Suprapubic skin (tissue), 4 donors: ENCODE measurements at regions not wholly inside any gene's neighbourhood (a gene's known extent, or its start where the extent isn't known, plus 50 kb on each side); places are given as distances from the start of the nearest gene placed in this dataset.

Experiments used
- DNase-seq, 2 donors: peaks; one replicate each; pipeline ENCODE4 v3.0.0-alpha.2; 2019; ENCODE audit warnings: low spot score in 2 of 2
- H3K27ac ChIP-seq: fragments of 200-600 bp; sonication (generic); one replicate; pipeline ENCODE4 v1.5.1; 2019
- H3K27me3 ChIP-seq: fragments of 200-600 bp; sonication (generic); one replicate; pipeline ENCODE4 v1.5.1; 2019
- H3K36me3 ChIP-seq: fragments of 200-600 bp; sonication (generic); one replicate; pipeline ENCODE4 v1.5.1; 2019
- H3K4me1 ChIP-seq: fragments of 200-600 bp; sonication (generic); one replicate; pipeline ENCODE4 v1.5.1; 2019
- H3K4me3 ChIP-seq: fragments of 200-600 bp; sonication (generic); one replicate; pipeline ENCODE4 v1.5.1; 2019; ENCODE audit warnings: mild to moderate bottlenecking
- H3K9me3 ChIP-seq: fragments of 200-600 bp; sonication (generic); one replicate; pipeline ENCODE4 v1.5.1; 2019
- EP300 ChIP-seq: sonication (generic); formaldehyde crosslinking; IDR thresholded peaks from one replicate; pipeline ENCODE4 v1.6.1; 2017; ENCODE audit warnings: antibody characterized with exemption
- POLR2A ChIP-seq, 2 donors: fragments of 450-650 bp; IDR thresholded peaks; one replicate each; pipeline ENCODE4 v1.6.1; 2017; ENCODE audit warnings: antibody characterized with exemption in 2 of 2, mild to moderate bottlenecking in 2 of 2, moderate library complexity in 2 of 2
- POLR2AphosphoS5 ChIP-seq, 3 donors: sonication (generic); formaldehyde crosslinking; IDR thresholded peaks; one replicate each; pipeline ENCODE4 v1.6.1; 2017; ENCODE audit warnings: antibody characterized with exemption in 3 of 3
- WGBS: methylation state at CpG from one replicate; pipeline ENCODE4 v1.1.5; 2018; 5-methylcytosine and 5-hydroxymethylcytosine counted together
- TF ChIP-seq, protein P1 (sequence below), 2 donors: fragments of 200-600 bp in 1 of 2; fragments of 450-650 bp in 1 of 2; sonication (generic) in 1 of 2; IDR thresholded peaks; one replicate each; pipeline ENCODE4 v1.5.1; 2016 to 2019; ENCODE audit warnings: antibody characterized with exemption in 2 of 2, mild to moderate bottlenecking in 1 of 2, moderate library complexity in 1 of 2

GRCh38 chr16:63337264-63337663 is 1301.0 kb upstream of the CDH8 start:
- H3K36me3 ChIP-seq = no peaks in the 10 kb centered on the region
- H3K27me3 ChIP-seq = no peaks in the 10 kb centered on the region
- 95% methylated on average over 1 of the region's 1 CpG for WGBS
- H3K9me3 ChIP-seq = peaks cover 5% of the 10 kb centered on the region
- H3K4me3 ChIP-seq = no peak overlapping the region
- no peaks in the 10 kb centered on the region for H3K4me1 ChIP-seq
- H3K27ac ChIP-seq = no peak overlapping the region
- no peak for TF ChIP-seq EP300
- no peak for TF ChIP-seq POLR2AphosphoS5 (IDR thresholded peaks at IDR 0.05)
- TF ChIP-seq, protein P1, sequence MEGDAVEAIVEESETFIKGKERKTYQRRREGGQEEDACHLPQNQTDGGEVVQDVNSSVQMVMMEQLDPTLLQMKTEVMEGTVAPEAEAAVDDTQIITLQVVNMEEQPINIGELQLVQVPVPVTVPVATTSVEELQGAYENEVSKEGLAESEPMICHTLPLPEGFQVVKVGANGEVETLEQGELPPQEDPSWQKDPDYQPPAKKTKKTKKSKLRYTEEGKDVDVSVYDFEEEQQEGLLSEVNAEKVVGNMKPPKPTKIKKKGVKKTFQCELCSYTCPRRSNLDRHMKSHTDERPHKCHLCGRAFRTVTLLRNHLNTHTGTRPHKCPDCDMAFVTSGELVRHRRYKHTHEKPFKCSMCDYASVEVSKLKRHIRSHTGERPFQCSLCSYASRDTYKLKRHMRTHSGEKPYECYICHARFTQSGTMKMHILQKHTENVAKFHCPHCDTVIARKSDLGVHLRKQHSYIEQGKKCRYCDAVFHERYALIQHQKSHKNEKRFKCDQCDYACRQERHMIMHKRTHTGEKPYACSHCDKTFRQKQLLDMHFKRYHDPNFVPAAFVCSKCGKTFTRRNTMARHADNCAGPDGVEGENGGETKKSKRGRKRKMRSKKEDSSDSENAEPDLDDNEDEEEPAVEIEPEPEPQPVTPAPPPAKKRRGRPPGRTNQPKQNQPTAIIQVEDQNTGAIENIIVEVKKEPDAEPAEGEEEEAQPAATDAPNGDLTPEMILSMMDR (IDR thresholded peaks at IDR 0.05) = no peak
- TF ChIP-seq POLR2A (IDR thresholded peaks at IDR 0.05) = no peak
- no peak for DNase-seq

GRCh38 chr16:63331111-63331510 is 1294.9 kb upstream of the CDH8 start:
- H3K9me3 ChIP-seq = no peaks in the 10 kb centered on the region
- no peak overlapping the region for H3K27ac ChIP-seq
- WGBS = 70% methylated on average over 3 of the region's 3 CpGs
- no peaks in the 10 kb centered on the region for H3K36me3 ChIP-seq
- DNase-seq = no peak
- no peaks in the 10 kb centered on the region for H3K4me1 ChIP-seq
- no peak overlapping the region for H3K4me3 ChIP-seq
- TF ChIP-seq POLR2AphosphoS5 (IDR thresholded peaks at IDR 0.05) (no peak), EP300 (no peak)
- no peaks in the 10 kb centered on the region for H3K27me3 ChIP-seq

DNA sequence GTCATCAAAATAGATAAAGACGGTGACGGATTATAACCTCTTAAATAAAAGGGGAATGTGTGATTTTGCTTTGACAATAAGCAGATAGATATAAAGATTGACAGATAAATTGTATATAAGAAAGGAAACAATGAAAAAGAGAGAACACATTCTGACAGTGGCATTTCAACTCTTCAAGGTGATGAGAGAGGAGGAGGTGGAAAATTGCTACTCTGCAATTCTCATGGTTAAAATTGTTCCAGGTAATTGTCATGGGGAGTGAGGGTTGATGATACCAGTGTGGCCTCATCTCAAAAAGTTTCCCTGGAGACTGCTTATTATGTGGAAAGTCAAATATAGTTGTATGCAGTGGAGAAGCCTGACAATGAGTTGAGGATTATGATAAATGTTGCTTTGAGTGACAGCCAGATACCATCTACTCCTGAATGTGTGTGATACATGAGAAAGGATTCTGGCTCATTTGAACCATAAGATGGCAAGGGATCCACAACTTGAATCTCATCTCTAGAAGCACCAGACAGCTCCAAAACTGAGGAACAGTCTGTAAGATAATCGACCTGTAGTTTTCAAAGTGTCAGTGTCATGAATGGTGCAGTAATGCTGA is 1290.6 kb upstream of the CDH8 start:
- 91% methylated on average over 3 of the region's 3 CpGs for WGBS
- no peaks in the 10 kb centered on the region for H3K4me1 ChIP-seq
- H3K36me3 ChIP-seq = no peaks in the 10 kb centered on the region
- no peaks in the 10 kb centered on the region for H3K9me3 ChIP-seq
- no peak overlapping the region for H3K4me3 ChIP-seq
- no peak overlapping the region for H3K27ac ChIP-seq
- no peaks in the 10 kb centered on the region for H3K27me3 ChIP-seq
- no peak for DNase-seq
- TF ChIP-seq POLR2A (IDR thresholded peaks at IDR 0.05) (no peak), EP300 (no peak)
- TF ChIP-seq, protein P1 (IDR thresholded peaks at IDR 0.05) = no peak

DNA sequence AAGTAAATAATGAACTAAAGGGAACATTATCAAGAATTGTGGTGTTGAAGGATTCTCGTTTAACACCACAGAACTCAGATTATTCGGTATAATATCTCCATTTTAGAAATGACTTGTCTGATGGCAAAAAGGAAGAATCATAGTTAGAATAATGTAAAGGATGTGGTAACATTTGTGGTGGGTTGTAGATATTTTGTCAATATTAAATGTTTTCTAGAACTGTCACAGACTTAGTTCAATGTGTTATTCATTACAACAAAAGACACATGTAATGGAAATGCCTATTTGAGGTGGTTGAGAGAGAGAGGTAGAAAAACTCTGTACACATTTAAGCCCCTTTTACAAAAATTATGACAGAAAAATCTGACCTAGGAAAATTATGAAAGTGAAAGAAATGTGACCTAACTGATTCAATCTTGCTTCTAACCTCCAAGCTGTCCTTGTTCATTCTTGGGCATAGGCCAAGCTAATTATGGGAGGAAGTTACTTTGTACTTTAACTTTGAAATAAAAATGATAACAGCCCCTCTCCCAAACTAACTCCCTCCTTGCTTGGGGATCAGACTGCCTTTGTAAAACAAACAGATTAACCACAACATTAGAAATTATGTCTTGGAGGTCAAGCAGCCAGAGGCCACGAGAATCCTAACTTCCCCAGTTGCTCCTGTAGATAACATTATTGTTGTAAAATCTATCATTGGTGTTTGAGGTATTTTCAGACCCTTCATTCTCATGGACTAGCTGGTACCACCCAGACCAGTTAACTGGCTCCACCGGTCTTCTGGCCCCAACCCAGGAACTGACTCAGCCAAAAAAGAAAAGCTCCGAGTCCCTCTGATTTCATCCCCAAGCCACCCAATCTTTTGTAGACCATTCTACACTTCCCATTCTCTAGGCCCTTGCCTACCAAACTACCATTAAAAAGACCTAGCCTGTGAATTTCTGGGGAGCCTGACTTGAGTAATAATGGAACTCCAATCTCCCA is 1287.8 kb upstream of the CDH8 start:
- no peaks in the 10 kb centered on the region for H3K36me3 ChIP-seq
- H3K27ac ChIP-seq = no peak overlapping the region
- WGBS = 66% methylated on average over 5 of the region's 5 CpGs
- TF ChIP-seq POLR2A (IDR thresholded peaks at IDR 0.05) (no peak), EP300 (no peak), POLR2AphosphoS5 (IDR thresholded peaks at IDR 0.05) (no peak)
- TF ChIP-seq, protein P1 (IDR thresholded peaks at IDR 0.05) = no peak
- H3K4me1 ChIP-seq = no peaks in the 10 kb centered on the region
- no peaks in the 10 kb centered on the region for H3K9me3 ChIP-seq
- no peak for DNase-seq
- no peak overlapping the region for H3K4me3 ChIP-seq
- no peaks in the 10 kb centered on the region for H3K27me3 ChIP-seq

DNA sequence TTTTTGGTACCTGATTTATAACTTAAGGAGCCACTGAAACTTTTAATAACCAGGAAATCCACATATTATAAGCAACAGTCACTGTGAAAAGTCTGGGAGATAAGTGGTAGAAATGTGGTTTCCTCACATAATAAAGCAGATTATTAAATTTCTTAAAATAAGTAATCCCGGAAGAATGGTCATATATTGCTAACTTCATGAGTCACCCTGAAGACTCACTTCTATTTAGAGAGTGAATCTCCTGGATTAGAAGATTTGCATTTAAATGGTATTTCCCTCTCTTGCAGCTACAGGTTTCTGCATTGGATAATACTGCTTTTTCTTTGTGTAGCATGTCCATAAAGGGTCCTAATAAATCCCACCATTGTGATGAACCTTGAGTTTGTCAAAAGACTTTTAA is 1286.8 kb upstream of the CDH8 start:
- TF ChIP-seq, protein P1 (IDR thresholded peaks at IDR 0.05) = no peak
- TF ChIP-seq POLR2AphosphoS5 (IDR thresholded peaks at IDR 0.05) = no peak
- TF ChIP-seq POLR2A (IDR thresholded peaks at IDR 0.05) = no peak
- TF ChIP-seq EP300 = no peak
- Histone ChIP-seq H3K27ac (no peak overlapping the region), H3K9me3 (no peaks in the 10 kb centered on the region), H3K36me3 (no peaks in the 10 kb centered on the region), H3K4me3 (no peak overlapping the region), H3K4me1 (no peaks in the 10 kb centered on the region), H3K27me3 (no peaks in the 10 kb centered on the region)
- WGBS = 66% methylated on average over 1 of the region's 1 CpG
- DNase-seq = no peak
